ENCODE measurements at regions not wholly inside any gene's neighbourhood (a gene's known extent, or its start where the extent isn't known, plus 50 kb on each side); places are given as distances from the start of the nearest gene placed in this dataset.

- no peaks in the 10 kb centered on the region for H3K36me3 Mint-ChIP-seq
- H3K4me1 Mint-ChIP-seq: peaks cover 8 to 15% (median 12%) of the 10 kb centered on the region in 3 donors
- H3K27me3 Mint-ChIP-seq: peaks cover 14 to 60% (median 56%) of the 10 kb centered on the region in 3 donors
- H3K9me3 Mint-ChIP-seq: no peaks in the 10 kb centered on the region
- ATAC-seq (ENCODE audit: low read depth in 2 of 2) (no peak), DNase-seq (no peak)
- peak overlapping the region; percentile 85 to 95 (median 92) for H3K4me3 Mint-ChIP-seq
- peak overlapping the region in 3 of 6 donors; percentile 6 to 66 (median 66) for H3K27ac Mint-ChIP-seq
Measured at GRCh38 chr2:126777620-126777978, 121.1 kb upstream of the TEX51 start.

- Mint-ChIP-seq H3K4me1 (peaks cover 8 to 15% (median 12%) of the 10 kb centered on the region in 3 donors), H3K36me3 (no peaks in the 10 kb centered on the region), H3K9me3 (no peaks in the 10 kb centered on the region), H3K27ac (peak overlapping the region in 2 of 6 donors; percentile 44 to 65), H3K4me3 (peak overlapping the region in 4 of 8 donors; percentile 40 to 82 (median 52)), H3K27me3 (peaks cover 14 to 65% (median 64%) of the 10 kb centered on the region in 3 donors)
- DNase-seq: no peak
- ATAC-seq (ENCODE audit: low read depth in 2 of 2): no peak
Measured at GRCh38 chr2:126778561-126779501, 119.9 kb upstream of the TEX51 start.

GRCh38 chr2:126781206-126781605 lies 117.5 kb upstream of the TEX51 start:
- H3K27ac Mint-ChIP-seq: no peak overlapping the region
- no peaks in the 10 kb centered on the region for H3K36me3 Mint-ChIP-seq
- ATAC-seq (ENCODE audit: low read depth in 2 of 2) (no peak), DNase-seq (no peak)
- H3K9me3 Mint-ChIP-seq: no peaks in the 10 kb centered on the region
- H3K27me3 Mint-ChIP-seq: peaks cover 17 to 58% (median 56%) of the 10 kb centered on the region in 3 donors
- peaks cover 6 to 11% (median 8%) of the 10 kb centered on the region in 3 donors for H3K4me1 Mint-ChIP-seq
- no peak overlapping the region for H3K4me3 Mint-ChIP-seq

GRCh38 chr2:126781806-126782205 lies 116.9 kb upstream of the TEX51 start:
- Mint-ChIP-seq H3K27ac (peak overlapping the region in 1 of 6 donors; percentile 92), H3K4me1 (peaks cover 6 to 8% (median 8%) of the 10 kb centered on the region in 3 donors), H3K4me3 (peak overlapping the region in 1 of 8 donors; percentile 42), H3K36me3 (no peaks in the 10 kb centered on the region), H3K27me3 (peaks cover 17 to 57% (median 54%) of the 10 kb centered on the region in 3 donors), H3K9me3 (no peaks in the 10 kb centered on the region)
- ATAC-seq (ENCODE audit: low read depth in 2 of 2): no peak
- no peak for DNase-seq

GRCh38 chr2:126782648-126783047 lies 116.0 kb upstream of the TEX51 start:
- Mint-ChIP-seq H3K27me3 (peaks cover 12 to 51% (median 47%) of the 10 kb centered on the region in 3 donors), H3K9me3 (no peaks in the 10 kb centered on the region), H3K4me3 (peak overlapping the region in 1 of 8 donors; percentile 53), H3K36me3 (no peaks in the 10 kb centered on the region), H3K4me1 (peaks cover 0 to 3% (median under 1%) of the 10 kb centered on the region in 3 donors), H3K27ac (no peak overlapping the region)
- ATAC-seq (ENCODE audit: low read depth in 2 of 2): no peak
- DNase-seq: no peak

GRCh38 chr2:126783341-126783740 lies 115.3 kb upstream of the TEX51 start:
- no peaks in the 10 kb centered on the region for H3K9me3 Mint-ChIP-seq
- H3K4me1 Mint-ChIP-seq: no peaks in the 10 kb centered on the region
- H3K27me3 Mint-ChIP-seq: peaks cover 12 to 46% (median 40%) of the 10 kb centered on the region in 3 donors
- ATAC-seq (ENCODE audit: low read depth in 2 of 2): no peak
- H3K4me3 Mint-ChIP-seq: no peak overlapping the region
- no peak overlapping the region for H3K27ac Mint-ChIP-seq
- no peak for DNase-seq
- H3K36me3 Mint-ChIP-seq: no peaks in the 10 kb centered on the region

GRCh38 chr2:126784045-126784444 lies 114.6 kb upstream of the TEX51 start:
- no peaks in the 10 kb centered on the region for H3K36me3 Mint-ChIP-seq
- H3K27ac Mint-ChIP-seq: no peak overlapping the region
- H3K27me3 Mint-ChIP-seq: peaks cover 12 to 42% (median 35%) of the 10 kb centered on the region in 3 donors
- ATAC-seq (ENCODE audit: low read depth in 2 of 2) (no peak), DNase-seq (no peak)
- H3K9me3 Mint-ChIP-seq: no peaks in the 10 kb centered on the region
- no peaks in the 10 kb centered on the region for H3K4me1 Mint-ChIP-seq
- H3K4me3 Mint-ChIP-seq: no peak overlapping the region

- no peak overlapping the region for H3K27ac Mint-ChIP-seq
- ATAC-seq (ENCODE audit: low read depth in 2 of 2) (no peak), DNase-seq (no peak)
- peaks cover 12 to 38% (median 33%) of the 10 kb centered on the region in 3 donors for H3K27me3 Mint-ChIP-seq
- no peak overlapping the region for H3K4me3 Mint-ChIP-seq
- no peaks in the 10 kb centered on the region for H3K36me3 Mint-ChIP-seq
- no peaks in the 10 kb centered on the region for H3K4me1 Mint-ChIP-seq
- no peaks in the 10 kb centered on the region for H3K9me3 Mint-ChIP-seq
Measured at GRCh38 chr2:126784621-126785020, 114.1 kb upstream of the TEX51 start.

GRCh38 chr2:126785236-126785635 lies 113.5 kb upstream of the TEX51 start:
- Mint-ChIP-seq H3K36me3 (no peaks in the 10 kb centered on the region), H3K27ac (no peak overlapping the region), H3K4me1 (no peaks in the 10 kb centered on the region), H3K4me3 (no peak overlapping the region), H3K9me3 (no peaks in the 10 kb centered on the region), H3K27me3 (peaks cover 9 to 32% (median 27%) of the 10 kb centered on the region in 3 donors)
- DNase-seq (no peak), ATAC-seq (ENCODE audit: low read depth in 2 of 2) (no peak)

GRCh38 chr2:126785862-126786261 lies 112.8 kb upstream of the TEX51 start:
- H3K27ac Mint-ChIP-seq: no peak overlapping the region
- no peaks in the 10 kb centered on the region for H3K36me3 Mint-ChIP-seq
- no peaks in the 10 kb centered on the region for H3K9me3 Mint-ChIP-seq
- no peaks in the 10 kb centered on the region for H3K4me1 Mint-ChIP-seq
- ATAC-seq (ENCODE audit: low read depth in 2 of 2) (no peak), DNase-seq (no peak)
- peaks cover 8 to 26% (median 21%) of the 10 kb centered on the region in 3 donors for H3K27me3 Mint-ChIP-seq
- no peak overlapping the region for H3K4me3 Mint-ChIP-seq

GRCh38 chr2:126786765-126787164 lies 111.9 kb upstream of the TEX51 start:
- no peaks in the 10 kb centered on the region for H3K9me3 Mint-ChIP-seq
- DNase-seq: no peak

GRCh38 chr2:126787289-126787688 lies 111.4 kb upstream of the TEX51 start:
- H3K4me1 Mint-ChIP-seq: no peaks in the 10 kb centered on the region
- no peak overlapping the region for H3K27ac Mint-ChIP-seq
- no peaks in the 10 kb centered on the region for H3K36me3 Mint-ChIP-seq
- ATAC-seq (ENCODE audit: low read depth in 2 of 2) (no peak), DNase-seq (no peak)
- H3K9me3 Mint-ChIP-seq: no peaks in the 10 kb centered on the region
- peaks cover 3 to 22% (median 11%) of the 10 kb centered on the region in 3 donors for H3K27me3 Mint-ChIP-seq
- H3K4me3 Mint-ChIP-seq: no peak overlapping the region

More at GRCh38 chr2:126786765-126787164, 111.9 kb upstream of the TEX51 start:
- no peak for ATAC-seq (ENCODE audit: low read depth in 2 of 2)
- Mint-ChIP-seq H3K4me1 (no peaks in the 10 kb centered on the region), H3K36me3 (no peaks in the 10 kb centered on the region), H3K27me3 (peaks cover 7 to 28% (median 16%) of the 10 kb centered on the region in 3 donors), H3K4me3 (no peak overlapping the region), H3K27ac (no peak overlapping the region)

- peaks cover 7 to 20% (median 15%) of the 10 kb centered on the region in 3 donors for H3K27me3 Mint-ChIP-seq
- H3K27ac Mint-ChIP-seq: no peak overlapping the region
- H3K36me3 Mint-ChIP-seq: no peaks in the 10 kb centered on the region
- no peaks in the 10 kb centered on the region for H3K4me1 Mint-ChIP-seq
- no peaks in the 10 kb centered on the region for H3K9me3 Mint-ChIP-seq
- DNase-seq (no peak), ATAC-seq (ENCODE audit: low read depth in 2 of 2) (no peak)
- no peak overlapping the region for H3K4me3 Mint-ChIP-seq
Measured at GRCh38 chr2:126788113-126788512, 110.6 kb upstream of the TEX51 start.

- Mint-ChIP-seq H3K4me1 (no peaks in the 10 kb centered on the region), H3K27me3 (peaks cover 13 to 22% (median 18%) of the 10 kb centered on the region in 3 donors), H3K36me3 (no peaks in the 10 kb centered on the region), H3K27ac (no peak overlapping the region), H3K9me3 (no peaks in the 10 kb centered on the region), H3K4me3 (no peak overlapping the region)
- no peak for ATAC-seq (ENCODE audit: low read depth in 2 of 2)
- DNase-seq: no peak
Measured at GRCh38 chr2:126788652-126789051, 110.0 kb upstream of the TEX51 start.

All from naive B cell (primary cell).